Activated CD8-positive, alpha-beta T cell treated with anti-CD3 and anti-CD28 coated beads, Interleukin-2, amount 10 ng/mL, durations not matched to agents 7 days and 5 days (primary cell): ENCODE measurements at regions not wholly inside any gene's neighbourhood (a gene's known extent, or its start where the extent isn't known, plus 50 kb on each side); places are given as distances from the start of the nearest gene placed in this dataset.

ENCODE experiments used
- ATAC-seq: fragments of 150-1000 bp; cut with Tn5 transposase; one replicate; pipeline ENCODE4 v1.10.0; 2021; ENCODE audit warnings: moderate library complexity
- CTCF ChIA-PET: fragments of 350-600 bp; sonication (Branson Sonifier 250); formaldehyde crosslinking; loops from one replicate; lab custom pipeline; 2021; ENCODE audit warnings: antibody characterized with exemption; lab: Charles Lee
- POLR2A ChIA-PET: fragments of 350-600 bp; sonication (Branson Sonifier 250); formaldehyde crosslinking; loops from one replicate; lab custom pipeline; 2021; ENCODE audit warnings: antibody characterized with exemption; lab: Charles Lee
- DNase-seq: peaks from one replicate; pipeline ENCODE4 v3.0.0-alpha.2; 2020
- H3K27ac Mint-ChIP-seq: one replicate; pipeline ENCODE4 v1.8.0; 2021; ENCODE audit warnings: mild to moderate bottlenecking, mixed read lengths
- H3K27me3 Mint-ChIP-seq: one replicate; pipeline ENCODE4 v1.8.0; 2021; ENCODE audit warnings: low read depth, mixed read lengths
- H3K36me3 Mint-ChIP-seq: one replicate; pipeline ENCODE4 v1.8.0; 2021; ENCODE audit warnings: low read depth, mixed read lengths
- H3K4me1 Mint-ChIP-seq: one replicate; pipeline ENCODE4 v1.8.0; 2021; ENCODE audit warnings: low read depth, mixed read lengths
- H3K4me3 Mint-ChIP-seq: one replicate; pipeline ENCODE4 v1.8.0; 2021; ENCODE audit warnings: mild to moderate bottlenecking, mixed read lengths
- H3K9me3 Mint-ChIP-seq: one replicate; pipeline ENCODE4 v1.8.0; 2022; ENCODE audit warnings: mixed read lengths; ENCODE audit not compliant: insufficient read depth

DNA sequence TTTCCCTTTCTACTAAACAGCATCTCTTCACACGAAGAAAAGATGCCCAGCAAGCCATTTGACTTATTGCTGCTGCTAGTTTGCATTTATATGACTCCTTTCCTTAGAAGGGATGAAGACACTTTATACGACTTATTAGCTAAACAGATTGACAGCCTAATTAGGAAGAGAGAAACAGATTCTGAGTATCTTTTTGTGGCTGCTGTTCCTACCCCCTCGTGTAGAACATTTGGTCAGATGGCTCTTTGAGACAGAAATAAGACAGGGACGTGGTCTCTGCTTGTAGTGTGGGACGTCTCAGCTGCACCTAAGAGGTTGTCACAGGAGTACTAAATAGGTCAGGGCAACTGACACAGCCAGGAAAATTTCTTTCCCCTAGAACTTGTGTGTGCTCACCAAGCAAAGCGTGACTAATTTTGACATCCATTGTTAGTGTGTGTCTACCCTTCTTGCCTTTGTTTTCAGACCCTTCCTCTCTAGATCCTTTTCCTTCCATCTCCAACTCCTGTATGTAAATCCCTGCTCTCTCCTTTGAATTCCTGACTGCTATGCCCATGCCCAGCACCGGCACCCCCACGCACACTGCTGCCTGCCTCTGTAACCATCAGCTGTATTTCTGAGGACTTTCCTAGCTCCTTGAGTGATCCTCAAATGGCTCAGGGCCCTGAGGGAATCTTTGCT is 83.2 kb downstream of the DAD1 start:
- Mint-ChIP-seq H3K9me3 (no peaks in the 10 kb centered on the region), H3K27ac (peak overlapping the region; percentile 97), H3K36me3 (peaks cover 92% of the 10 kb centered on the region), H3K4me1 (peaks cover 59% of the 10 kb centered on the region), H3K4me3 (peak overlapping the region; percentile 84), H3K27me3 (no peaks in the 10 kb centered on the region)
- ATAC-seq (peak; percentile 31), DNase-seq (no peak)
- CTCF ChIA-PET: interaction anchor here (0.7 to 5.0 kb wide), 11 partner anchors 14 to 466 kb away, joined by 3 to 29 read pairs (median 3); no protein-coding TSS in a partner anchor
- POLR2A ChIA-PET: interaction anchor here (1.1 to 28.1 kb wide), 8 partner anchors 4 to 279 kb away, joined by 4 to 904 read pairs (median 198); no protein-coding TSS in a partner anchor

DNA sequence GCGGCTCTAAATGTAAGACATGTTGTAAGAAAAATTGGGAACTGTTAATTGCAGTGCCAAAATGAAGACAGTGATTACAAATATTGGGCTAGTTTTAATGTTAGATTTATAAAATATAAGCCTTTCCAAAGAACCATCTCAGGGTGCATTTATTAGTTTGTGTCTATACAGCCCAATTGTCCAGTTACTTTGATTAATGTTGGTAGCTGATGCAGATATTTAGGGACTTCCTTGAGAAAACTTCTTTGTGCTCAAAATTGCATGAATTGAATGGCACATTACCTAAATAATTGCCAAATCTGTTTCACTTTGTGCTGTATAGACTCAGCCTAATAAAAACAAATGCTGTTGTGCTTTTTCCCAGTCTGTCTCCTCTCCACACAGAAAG is 83.7 kb downstream of the DAD1 start:
- ChIA-PET CTCF (interaction anchor here (1.1 to 5.0 kb wide), 5 partner anchors 13 to 465 kb away, joined by 3 to 29 read pairs (median 3); no protein-coding TSS in a partner anchor), POLR2A (interaction anchor here (1.1 to 28.1 kb wide), 6 partner anchors 4 to 409 kb away, joined by 3 to 904 read pairs (median 381); no protein-coding TSS in a partner anchor)
- Mint-ChIP-seq H3K27me3 (no peaks in the 10 kb centered on the region), H3K4me1 (peaks cover 55% of the 10 kb centered on the region), H3K4me3 (peak overlapping the region; percentile 84), H3K36me3 (peaks cover 92% of the 10 kb centered on the region), H3K9me3 (no peaks in the 10 kb centered on the region), H3K27ac (peak overlapping the region; percentile 97)
- DNase-seq (no peak), ATAC-seq (no peak)

DNA sequence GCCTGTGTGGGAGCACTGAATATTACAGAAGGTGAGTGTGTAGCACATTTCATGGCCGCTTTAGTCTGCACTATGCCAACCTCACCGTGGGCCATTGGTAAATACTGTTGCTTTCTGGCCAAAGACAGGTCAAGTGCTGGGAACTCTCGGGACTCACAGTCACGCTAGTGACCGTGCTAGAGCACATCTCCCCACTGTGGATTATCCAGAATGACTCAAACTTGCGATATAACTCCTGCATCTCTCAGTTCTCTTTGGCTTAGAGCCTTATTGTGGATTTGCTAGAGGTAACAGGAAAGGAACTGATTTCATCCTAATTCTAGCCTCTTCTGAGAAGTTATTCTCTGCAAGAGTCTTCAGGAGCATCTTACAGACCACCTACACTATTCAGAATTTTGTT is 86.5 kb downstream of the DAD1 start:
- POLR2A ChIA-PET: interaction anchor here (0.7 to 28.1 kb wide), 5 partner anchors 9 to 275 kb away, joined by 3 to 904 read pairs (median 381); no protein-coding TSS in a partner anchor
- H3K4me1 Mint-ChIP-seq: peaks cover 47% of the 10 kb centered on the region
- ATAC-seq: no peak
- DNase-seq: no peak
- H3K4me3 Mint-ChIP-seq: peak overlapping the region; percentile 86
- H3K27ac Mint-ChIP-seq: peak overlapping the region; percentile 93
- H3K27me3 Mint-ChIP-seq: no peaks in the 10 kb centered on the region
- peaks cover 93% of the 10 kb centered on the region for H3K36me3 Mint-ChIP-seq
- CTCF ChIA-PET: interaction anchor here (1.1 to 3.9 kb wide), 5 partner anchors 7 to 505 kb away, joined by 3 to 18 read pairs (median 3); no protein-coding TSS in a partner anchor
- no peaks in the 10 kb centered on the region for H3K9me3 Mint-ChIP-seq

DNA sequence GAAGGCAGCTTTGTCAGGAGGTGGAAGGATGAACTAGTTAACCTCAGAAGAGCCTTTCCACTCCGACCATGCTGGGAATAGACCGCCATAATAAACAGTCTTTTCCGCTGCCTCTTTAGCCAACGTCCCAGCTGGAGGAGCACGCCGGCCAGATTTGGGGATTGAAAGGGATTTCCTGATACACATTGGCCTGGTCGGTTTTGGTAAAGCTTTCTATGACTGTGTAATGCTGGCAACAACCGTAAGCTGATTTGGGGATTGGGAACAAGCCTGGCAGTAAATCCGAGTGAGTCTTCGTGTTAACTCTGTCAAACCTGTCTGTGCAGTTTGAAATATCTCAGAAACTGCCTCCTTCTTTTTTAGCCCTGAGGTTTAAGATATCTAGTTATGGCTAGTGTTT is 87.0 kb downstream of the DAD1 start:
- Mint-ChIP-seq H3K27me3 (no peaks in the 10 kb centered on the region), H3K4me3 (peak overlapping the region; percentile 86), H3K36me3 (peaks cover 93% of the 10 kb centered on the region), H3K27ac (peak overlapping the region; percentile 93), H3K4me1 (peaks cover 46% of the 10 kb centered on the region), H3K9me3 (no peaks in the 10 kb centered on the region)
- DNase-seq: no peak
- ChIA-PET POLR2A (interaction anchor here (0.9 to 28.1 kb wide), 11 partner anchors 10 to 650 kb away, joined by 3 to 904 read pairs (median 6); no protein-coding TSS in a partner anchor), CTCF (interaction anchor here (1.1 to 3.9 kb wide), 6 partner anchors 8 to 505 kb away, joined by 3 to 18 read pairs (median 3); no protein-coding TSS in a partner anchor)
- no peak for ATAC-seq

DNA sequence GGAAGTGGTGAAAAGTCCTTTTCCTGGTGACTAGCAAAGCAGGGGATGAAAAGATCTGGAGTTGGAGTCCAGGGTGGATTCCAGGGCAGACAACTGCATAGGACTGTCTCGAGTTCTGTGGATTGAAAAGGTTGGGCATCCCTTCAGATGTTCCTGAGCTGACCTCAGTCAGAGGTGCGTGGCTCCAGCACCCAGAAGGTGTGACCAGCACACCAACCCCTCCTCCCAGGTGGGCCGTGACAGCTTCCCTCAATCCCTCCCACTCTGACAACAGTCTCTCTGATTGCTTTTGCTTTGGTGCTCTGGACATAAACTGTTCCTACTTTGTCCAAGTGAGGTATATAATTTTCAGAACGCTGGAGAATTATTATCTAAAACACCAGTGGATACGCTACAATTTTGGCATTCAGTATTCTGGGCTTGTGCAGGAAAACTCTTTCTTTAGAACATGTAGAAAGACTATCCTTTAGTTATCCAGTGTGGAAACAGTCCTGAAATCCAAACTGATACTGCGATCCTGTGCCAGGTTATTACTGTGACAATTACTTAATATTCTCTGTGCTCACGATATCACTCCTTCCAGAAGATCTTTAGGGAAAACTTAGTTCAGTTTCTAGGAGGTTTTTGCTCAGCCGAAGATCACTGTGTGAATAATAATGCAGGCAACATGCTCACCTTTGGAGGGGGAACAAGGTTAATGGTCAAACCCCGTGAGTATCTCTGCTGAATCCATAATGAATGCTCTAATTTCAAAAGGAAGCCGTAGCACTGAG is 87.9 kb downstream of the DAD1 start:
- Mint-ChIP-seq H3K27ac (peak overlapping the region; percentile 93), H3K27me3 (no peaks in the 10 kb centered on the region), H3K9me3 (no peaks in the 10 kb centered on the region), H3K4me1 (peaks cover 37% of the 10 kb centered on the region), H3K4me3 (peak overlapping the region; percentile 86), H3K36me3 (peaks cover 93% of the 10 kb centered on the region)
- DNase-seq: peak; percentile 64
- peak; percentile 31 for ATAC-seq
- ChIA-PET POLR2A (interaction anchor here (0.9 to 28.1 kb wide), 13 partner anchors 9 to 649 kb away, joined by 3 to 904 read pairs (median 6); no protein-coding TSS in a partner anchor), CTCF (interaction anchor here (1.0 to 4.4 kb wide), 8 partner anchors 9 to 504 kb away, joined by 3 to 20 read pairs (median 3); no protein-coding TSS in a partner anchor)

DNA sequence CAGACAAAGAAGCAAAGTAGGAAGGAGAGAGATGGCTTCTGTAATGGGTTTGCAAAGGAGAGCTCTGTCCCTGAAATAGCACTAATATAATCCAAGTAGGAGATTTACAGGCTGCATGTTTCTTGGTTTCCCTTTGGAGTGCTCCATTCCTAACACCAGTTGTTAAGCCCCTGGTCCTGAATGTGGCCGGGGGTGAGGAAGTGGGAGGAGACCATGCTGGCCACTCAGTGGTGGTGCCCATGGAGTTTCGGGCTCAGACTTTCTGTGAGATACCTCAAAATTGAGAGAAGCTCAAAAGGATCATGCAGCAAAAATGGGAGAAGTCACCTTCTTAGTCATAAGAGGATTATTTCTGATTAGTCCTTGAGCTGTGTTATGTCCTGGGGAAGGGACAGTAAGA is 88.5 kb downstream of the DAD1 start:
- POLR2A ChIA-PET: interaction anchor here (0.7 to 28.1 kb wide), 13 partner anchors 9 to 777 kb away, joined by 3 to 904 read pairs (median 6); no protein-coding TSS in a partner anchor
- no peaks in the 10 kb centered on the region for H3K9me3 Mint-ChIP-seq

DNA sequence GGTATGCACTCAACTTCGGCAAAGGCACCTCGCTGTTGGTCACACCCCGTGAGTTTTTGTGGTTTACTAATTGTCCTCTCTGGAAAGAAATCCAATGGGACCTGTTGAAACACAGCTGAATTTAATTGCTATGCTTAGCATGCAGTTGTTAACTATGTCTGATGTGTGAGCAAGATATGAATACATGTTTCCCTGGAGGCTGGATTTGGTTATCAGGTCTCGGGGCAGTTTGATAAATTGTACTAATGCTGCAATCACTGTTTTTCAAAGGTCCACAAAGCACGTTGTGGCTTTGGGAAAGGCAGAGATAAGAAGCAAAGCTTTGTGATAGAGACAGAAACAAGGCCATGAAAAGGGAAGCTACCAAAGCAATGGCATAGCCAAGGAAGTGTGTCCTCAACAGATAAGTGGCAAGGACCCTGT is 91.3 kb downstream of the DAD1 start:
- DNase-seq (no peak), ATAC-seq (no peak)
- H3K4me1 Mint-ChIP-seq: peaks cover 21% of the 10 kb centered on the region
- peaks cover 99% of the 10 kb centered on the region for H3K36me3 Mint-ChIP-seq
- H3K9me3 Mint-ChIP-seq: no peaks in the 10 kb centered on the region
- H3K27ac Mint-ChIP-seq: peak overlapping the region; percentile 93
- no peaks in the 10 kb centered on the region for H3K27me3 Mint-ChIP-seq
- H3K4me3 Mint-ChIP-seq: peak overlapping the region; percentile 86
- CTCF ChIA-PET: interaction anchor here (0.7 to 4.4 kb wide), 9 partner anchors 10 to 335 kb away, joined by 3 to 20 read pairs (median 4); no protein-coding TSS in a partner anchor
- POLR2A ChIA-PET: interaction anchor here (1.0 to 28.1 kb wide), 8 partner anchors 10 to 519 kb away, joined by 3 to 904 read pairs (median 4); no protein-coding TSS in a partner anchor

More for the DNA sequence above, 88.5 kb downstream of the DAD1 start:
- peak overlapping the region; percentile 86 for H3K4me3 Mint-ChIP-seq
- no peak for ATAC-seq
- peaks cover 31% of the 10 kb centered on the region for H3K4me1 Mint-ChIP-seq
- DNase-seq: no peak
- peak overlapping the region; percentile 93 for H3K27ac Mint-ChIP-seq
- CTCF ChIA-PET: interaction anchor here (1.0 to 4.4 kb wide), 5 partner anchors 9 to 372 kb away, joined by 3 to 20 read pairs (median 4); no protein-coding TSS in a partner anchor
- peaks cover 93% of the 10 kb centered on the region for H3K36me3 Mint-ChIP-seq
- no peaks in the 10 kb centered on the region for H3K27me3 Mint-ChIP-seq

DNA sequence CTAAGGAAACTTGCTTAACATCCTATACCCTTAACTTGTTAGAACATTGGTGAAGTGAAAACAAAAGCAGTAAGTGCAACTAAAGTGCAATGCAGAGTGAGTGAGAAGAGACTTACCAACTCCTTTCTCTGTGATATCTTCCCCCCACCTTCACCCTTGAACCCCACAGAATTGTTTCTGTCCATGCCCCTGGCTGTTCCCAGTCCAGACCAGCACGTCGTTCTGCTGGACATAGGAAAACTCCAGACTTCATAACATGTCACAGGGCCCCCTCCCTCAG is 91.9 kb downstream of the DAD1 start:
- H3K27ac Mint-ChIP-seq: peak overlapping the region; percentile 93

DNA sequence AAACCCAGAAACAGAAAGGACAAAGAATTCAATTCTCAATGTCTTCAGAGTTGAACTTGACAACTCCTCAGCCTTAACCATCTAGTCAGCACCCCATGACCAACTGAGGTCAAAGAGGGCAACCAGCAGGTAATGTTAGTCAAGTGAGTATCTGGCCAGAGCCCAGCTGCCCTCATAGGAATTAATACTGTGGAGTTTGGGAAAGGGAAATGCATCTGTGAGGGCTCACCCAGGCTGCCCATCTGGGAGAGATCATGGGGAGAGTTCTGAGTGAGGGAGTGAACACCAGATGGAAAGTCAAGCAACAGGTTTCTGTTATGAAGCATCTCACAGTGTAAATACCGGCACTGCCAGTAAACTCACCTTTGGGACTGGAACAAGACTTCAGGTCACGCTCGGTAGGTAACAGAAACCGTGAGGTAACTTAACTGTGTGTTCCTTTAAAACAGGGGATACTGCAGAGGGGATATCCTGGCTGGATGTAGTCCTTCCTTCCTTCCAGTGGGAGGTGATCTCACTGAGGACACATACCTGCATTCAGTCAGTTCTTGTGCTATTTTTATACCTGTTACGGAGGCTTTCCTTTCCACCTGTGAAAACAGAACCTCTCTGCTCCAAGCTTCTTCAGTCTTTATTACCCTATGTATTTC is 94.4 kb downstream of the DAD1 start:
- no peak for ATAC-seq
- peaks cover 95% of the 10 kb centered on the region for H3K36me3 Mint-ChIP-seq
- POLR2A ChIA-PET: interaction anchor here (1.0 to 20.5 kb wide), 8 partner anchors 10 to 573 kb away, joined by 3 to 381 read pairs (median 4); no protein-coding TSS in a partner anchor

More for the DNA sequence above, 91.9 kb downstream of the DAD1 start:
- Mint-ChIP-seq H3K4me1 (peaks cover 21% of the 10 kb centered on the region), H3K36me3 (peaks cover 98% of the 10 kb centered on the region), H3K4me3 (peak overlapping the region; percentile 86), H3K27me3 (no peaks in the 10 kb centered on the region), H3K9me3 (no peaks in the 10 kb centered on the region)
- ATAC-seq (no peak), DNase-seq (no peak)
- POLR2A ChIA-PET: interaction anchor here (1.1 to 28.1 kb wide), 5 partner anchors 17 to 519 kb away, joined by 3 to 904 read pairs (median 381); no protein-coding TSS in a partner anchor
- CTCF ChIA-PET: interaction anchor here (1.2 to 4.4 kb wide), 3 partner anchors 12 to 73 kb away, joined by 3 to 20 read pairs (median 4); no protein-coding TSS in a partner anchor

DNA sequence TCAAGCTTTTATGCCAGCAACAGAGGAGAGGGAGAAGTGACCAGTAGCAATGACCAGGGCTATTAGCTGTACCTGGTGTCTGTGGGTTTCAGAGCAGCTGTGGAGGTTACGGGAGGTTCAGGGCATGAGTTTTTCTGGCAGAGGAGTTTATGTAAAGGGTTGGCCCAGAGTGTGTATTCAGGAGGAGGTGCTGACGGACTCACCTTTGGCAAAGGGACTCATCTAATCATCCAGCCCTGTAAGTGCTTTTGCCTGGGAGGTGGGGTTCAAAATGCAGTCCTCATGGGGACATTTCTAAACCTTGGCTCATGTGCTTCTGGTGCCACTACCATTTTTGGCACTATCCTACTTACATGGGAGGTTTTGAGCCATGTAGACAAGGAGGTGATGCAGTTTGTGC is 95.3 kb downstream of the DAD1 start:
- Mint-ChIP-seq H3K36me3 (peaks cover 94% of the 10 kb centered on the region), H3K4me3 (peak overlapping the region; percentile 86), H3K4me1 (peaks cover 13% of the 10 kb centered on the region), H3K27ac (peak overlapping the region; percentile 93), H3K27me3 (no peaks in the 10 kb centered on the region), H3K9me3 (no peaks in the 10 kb centered on the region)
- ATAC-seq (no peak), DNase-seq (no peak)
- ChIA-PET CTCF (interaction anchor here (1.3 to 2.7 kb wide), 2 partner anchors 62 to 76 kb away, joined by 4 to 11 read pairs; no protein-coding TSS in a partner anchor), POLR2A (interaction anchor here (0.7 to 20.5 kb wide), 11 partner anchors 9 to 572 kb away, joined by 3 to 381 read pairs (median 4); no protein-coding TSS in a partner anchor)

More for the DNA sequence above, 94.4 kb downstream of the DAD1 start:
- H3K9me3 Mint-ChIP-seq: no peaks in the 10 kb centered on the region
- DNase-seq: no peak
- no peaks in the 10 kb centered on the region for H3K27me3 Mint-ChIP-seq
- CTCF ChIA-PET: interaction anchor here (1.4 to 2.7 kb wide), 2 partner anchors 75 to 497 kb away, joined by 3 to 11 read pairs; no protein-coding TSS in a partner anchor
- peak overlapping the region; percentile 86 for H3K4me3 Mint-ChIP-seq
- H3K27ac Mint-ChIP-seq: peak overlapping the region; percentile 93
- H3K4me1 Mint-ChIP-seq: peaks cover 18% of the 10 kb centered on the region
